ENCODE measurements at regions not wholly inside any gene's neighbourhood (a gene's known extent, or its start where the extent isn't known, plus 50 kb on each side); places are given as distances from the start of the nearest gene placed in this dataset.

- TF ChIP-seq EP300 (IDR thresholded peaks at IDR 0.05; ENCODE audit: borderline replicate concordance in 1 of 2, low read depth in 2 of 2, low read length in 2 of 2) (no peak), HDAC2 (IDR thresholded peaks at IDR 0.05; ENCODE audit: borderline replicate concordance in 1 of 2, low read depth in 2 of 2, low read length in 2 of 2) (no peak), EZH2 (IDR thresholded peaks at IDR 0.05; ENCODE audit: low read depth, low read length, severe bottlenecking) (no peak), TCF12 (IDR thresholded peaks at IDR 0.05; ENCODE audit: low read depth, low read length) (no peak), CREB1 (IDR thresholded peaks at IDR 0.05) (no peak), TAF1 (IDR thresholded peaks at IDR 0.05; ENCODE audit: low read depth, low read length) (no peak)
Measured at GRCh38 chr1:219050822-219051125, 122.9 kb upstream of the LYPLAL1 start.
